Thoracic aorta (tissue), 2 donors: ENCODE measurements at regions not wholly inside any gene's neighbourhood (a gene's known extent, or its start where the extent isn't known, plus 50 kb on each side); places are given as distances from the start of the nearest gene placed in this dataset.
"Not testable (repeated sequence)": the region's sequence is repeated elsewhere in the genome, so short reads cannot be mapped to it uniquely, and the experiment has no call there.

Source experiments
- ATAC-seq: fragments of 150-250 bp; one replicate; pipeline ENCODE4 v1.8.0; 2017; ENCODE audit warnings: low read depth; ENCODE audit not compliant: insufficient number of reproducible peaks, low FRiP score
- DNase-seq: peaks from one replicate; pipeline ENCODE4 v3.0.0-alpha.2; 2020; ENCODE audit warnings: low spot score
- H3K27ac ChIP-seq, 2 donors: fragments of 200-600 bp; sonication (generic); 1 replicate in 1 of 2; 2 replicates in 1 of 2; pipeline ENCODE4 v1.5.1; 2016; ENCODE audit warnings: mild to moderate bottlenecking in 2 of 2, moderate library complexity in 2 of 2
- H3K27me3 ChIP-seq: fragments of 200-600 bp; sonication (generic); replicated peaks from 2 replicates; pipeline ENCODE4 v1.6.0; 2016; ENCODE audit warnings: mild to moderate bottlenecking; ENCODE audit not compliant: insufficient read depth
- H3K36me3 ChIP-seq: fragments of 200-600 bp; sonication (generic); one replicate; pipeline ENCODE4 v1.5.1; 2016
- H3K4me1 ChIP-seq, 2 donors: fragments of 200-600 bp; sonication (generic); 1 replicate in 1 of 2; 2 replicates in 1 of 2; pipeline versions ENCODE4 v1.5.1 to v1.6.0; 2016; ENCODE audit warnings: low read depth in 2 of 2, mild to moderate bottlenecking in 1 of 2; ENCODE audit not compliant: control insufficient read depth in 1 of 2
- H3K4me3 ChIP-seq: fragments of 200-600 bp; sonication (generic); 2 replicates; pipeline ENCODE4 v1.5.1; 2016; ENCODE audit warnings: mild to moderate bottlenecking
- H3K9me3 ChIP-seq: fragments of 200-600 bp; sonication (generic); 2 replicates; pipeline ENCODE4 v1.5.1; 2016
- TF ChIP-seq, protein P1 (sequence below): fragments of 200-600 bp; sonication (generic); IDR thresholded peaks from one replicate; pipeline ENCODE4 v1.5.1; 2019; ENCODE audit warnings: antibody characterized with exemption

DNA sequence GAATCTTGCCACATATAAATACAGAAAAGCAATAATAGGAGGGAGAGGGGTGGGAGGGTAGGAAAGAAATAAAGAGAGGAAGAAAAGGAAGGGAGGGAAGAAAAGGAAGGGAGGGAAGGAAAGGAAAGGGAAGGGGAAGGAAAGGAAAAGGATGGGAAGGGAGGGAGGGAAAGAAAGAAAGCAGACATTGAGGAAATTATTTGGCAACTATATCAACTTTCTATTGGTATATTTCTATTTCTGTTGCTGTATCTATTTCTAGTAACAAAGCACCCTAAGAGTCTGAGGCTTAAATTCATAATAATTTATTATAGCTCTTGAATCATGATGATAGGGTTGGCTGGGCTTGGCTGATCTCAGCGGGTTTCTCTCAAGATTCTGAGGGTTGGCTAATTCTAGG lies 648.0 kb downstream of the CCDC85A start:
- H3K27me3 ChIP-seq: no peaks in the 10 kb centered on the region
- TF ChIP-seq, protein P1, sequence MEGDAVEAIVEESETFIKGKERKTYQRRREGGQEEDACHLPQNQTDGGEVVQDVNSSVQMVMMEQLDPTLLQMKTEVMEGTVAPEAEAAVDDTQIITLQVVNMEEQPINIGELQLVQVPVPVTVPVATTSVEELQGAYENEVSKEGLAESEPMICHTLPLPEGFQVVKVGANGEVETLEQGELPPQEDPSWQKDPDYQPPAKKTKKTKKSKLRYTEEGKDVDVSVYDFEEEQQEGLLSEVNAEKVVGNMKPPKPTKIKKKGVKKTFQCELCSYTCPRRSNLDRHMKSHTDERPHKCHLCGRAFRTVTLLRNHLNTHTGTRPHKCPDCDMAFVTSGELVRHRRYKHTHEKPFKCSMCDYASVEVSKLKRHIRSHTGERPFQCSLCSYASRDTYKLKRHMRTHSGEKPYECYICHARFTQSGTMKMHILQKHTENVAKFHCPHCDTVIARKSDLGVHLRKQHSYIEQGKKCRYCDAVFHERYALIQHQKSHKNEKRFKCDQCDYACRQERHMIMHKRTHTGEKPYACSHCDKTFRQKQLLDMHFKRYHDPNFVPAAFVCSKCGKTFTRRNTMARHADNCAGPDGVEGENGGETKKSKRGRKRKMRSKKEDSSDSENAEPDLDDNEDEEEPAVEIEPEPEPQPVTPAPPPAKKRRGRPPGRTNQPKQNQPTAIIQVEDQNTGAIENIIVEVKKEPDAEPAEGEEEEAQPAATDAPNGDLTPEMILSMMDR: no peak
- no peak for DNase-seq
- H3K36me3 ChIP-seq: no peaks in the 10 kb centered on the region
- H3K27ac ChIP-seq: no peak overlapping the region
- ATAC-seq: no peak
- peaks cover 0 to 4% of the 10 kb centered on the region in 2 donors for H3K4me1 ChIP-seq
- H3K9me3 ChIP-seq: no peaks in the 10 kb centered on the region
- H3K4me3 ChIP-seq: no peak overlapping the region

DNA sequence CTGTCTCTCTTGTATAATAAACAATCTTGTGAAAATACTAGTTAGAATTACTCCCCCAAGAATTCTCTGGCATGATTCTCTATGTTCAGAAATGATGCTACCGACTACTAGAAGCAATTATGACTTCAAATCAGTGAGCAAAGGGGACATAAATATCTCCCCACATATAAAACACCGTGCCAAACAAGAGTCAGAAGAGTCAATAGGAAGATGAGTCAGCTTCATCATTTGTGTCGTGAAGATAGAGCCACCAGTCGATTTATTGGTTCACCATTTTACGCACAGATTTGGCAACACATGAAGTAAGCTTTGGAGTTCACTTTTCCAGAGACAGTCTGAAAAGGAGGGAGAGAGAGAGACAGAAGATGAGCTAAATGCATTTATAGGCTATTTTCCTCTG lies 650.9 kb downstream of the CCDC85A start:
- Histone ChIP-seq H3K27me3 (no peaks in the 10 kb centered on the region), H3K4me3 (no peak overlapping the region), H3K4me1 (peaks cover 0 to 4% of the 10 kb centered on the region in 2 donors), H3K27ac (no peak overlapping the region), H3K36me3 (no peaks in the 10 kb centered on the region), H3K9me3 (no peaks in the 10 kb centered on the region)
- DNase-seq: no peak
- ATAC-seq: no peak
- TF ChIP-seq, protein P1: no peak

DNA sequence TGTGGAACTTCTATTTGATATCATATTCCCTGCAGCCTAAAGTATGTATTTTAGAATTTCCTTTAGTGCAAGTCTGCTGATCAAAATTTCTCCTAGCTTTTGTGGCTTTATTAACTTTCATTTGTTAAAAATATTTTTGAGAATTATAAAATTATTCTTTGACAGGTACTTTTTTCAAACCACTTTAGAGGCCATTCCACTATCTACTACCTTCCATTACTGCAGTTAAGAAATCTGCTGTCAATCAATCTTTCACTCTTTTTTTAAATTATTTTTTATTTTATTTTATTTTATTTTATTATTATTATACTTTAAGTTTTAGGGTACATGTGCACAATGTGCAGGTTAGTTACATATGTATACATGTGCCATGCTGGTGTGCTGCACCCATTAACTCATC lies 656.2 kb downstream of the CCDC85A start:
- H3K27ac ChIP-seq, H3K36me3 ChIP-seq, H3K9me3 ChIP-seq, H3K4me1 ChIP-seq, ATAC-seq, H3K27me3 ChIP-seq, DNase-seq, H3K4me3 ChIP-seq: not testable (repeated sequence)

DNA sequence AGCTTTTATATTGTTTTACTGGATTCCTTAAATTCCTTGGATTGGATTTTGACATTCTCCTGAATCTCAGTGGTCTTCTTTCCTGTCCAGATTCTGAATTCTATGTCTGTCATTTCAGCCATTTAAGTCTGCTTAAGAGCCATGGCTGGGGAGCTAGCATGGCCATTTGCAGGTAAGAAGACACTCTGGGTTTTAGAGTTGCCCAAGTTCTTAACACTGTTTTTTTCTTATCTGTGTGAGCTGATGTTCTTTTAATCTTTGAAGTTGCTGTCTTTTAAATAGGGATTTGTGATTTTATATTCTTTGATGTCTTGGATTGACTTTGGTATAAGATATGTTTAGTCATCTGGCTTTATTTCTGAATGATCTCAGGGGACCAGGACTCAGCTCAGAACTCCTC lies 677.2 kb downstream of the CCDC85A start:
- Histone ChIP-seq H3K4me1 (no peaks in the 10 kb centered on the region), H3K36me3 (no peaks in the 10 kb centered on the region), H3K27ac (no peak overlapping the region), H3K9me3 (no peaks in the 10 kb centered on the region), H3K4me3 (no peak overlapping the region), H3K27me3 (no peaks in the 10 kb centered on the region)
- TF ChIP-seq, protein P1: no peak
- DNase-seq: no peak
- no peak for ATAC-seq

DNA sequence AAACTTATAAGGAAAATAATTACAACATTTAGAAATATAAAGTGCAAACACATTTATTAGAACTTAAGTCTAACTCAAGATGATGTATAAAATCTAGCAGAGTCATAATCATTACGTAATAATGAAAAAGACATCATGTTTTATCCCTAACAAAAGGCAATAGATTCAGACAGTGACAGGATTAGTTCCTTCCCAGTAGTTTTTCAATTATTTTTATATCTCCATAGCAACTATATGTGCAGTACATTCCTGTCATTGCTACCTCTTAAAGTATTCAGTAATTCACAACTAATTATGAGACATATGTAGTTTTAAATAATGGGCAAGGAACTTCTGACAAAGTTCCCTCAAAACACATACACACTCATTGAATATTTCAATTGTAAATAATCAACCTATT lies 687.9 kb downstream of the CCDC85A start:
- Histone ChIP-seq H3K27ac (no peak overlapping the region), H3K9me3 (no peaks in the 10 kb centered on the region), H3K27me3 (no peaks in the 10 kb centered on the region), H3K4me1 (no peaks in the 10 kb centered on the region), H3K36me3 (no peaks in the 10 kb centered on the region), H3K4me3 (no peak overlapping the region)
- TF ChIP-seq, protein P1: no peak
- ATAC-seq: no peak
- DNase-seq: no peak

DNA sequence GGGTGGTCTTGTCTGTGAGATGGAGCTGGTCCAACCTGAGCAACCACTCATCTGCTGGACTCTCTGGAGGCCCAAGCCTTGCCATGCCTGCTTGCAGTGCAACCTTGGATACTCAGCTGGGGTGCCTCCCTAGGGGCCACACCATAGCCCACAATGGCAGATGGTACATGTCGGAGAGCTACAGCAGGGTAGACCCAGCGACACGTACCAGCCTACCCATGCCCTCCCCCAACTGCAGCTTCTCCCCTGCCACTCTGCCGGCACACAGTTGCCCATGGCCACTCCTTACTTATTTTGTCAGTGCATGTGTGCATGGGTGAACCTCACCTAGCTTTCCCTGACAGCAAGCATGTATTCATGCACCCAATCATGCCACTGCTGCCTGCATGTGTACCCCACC lies 690.9 kb downstream of the CCDC85A start:
- DNase-seq (no peak), ATAC-seq (no peak)
- TF ChIP-seq, protein P1: no peak
- H3K4me3 ChIP-seq: no peak overlapping the region
- no peaks in the 10 kb centered on the region for H3K36me3 ChIP-seq
- no peaks in the 10 kb centered on the region for H3K4me1 ChIP-seq
- H3K9me3 ChIP-seq: no peaks in the 10 kb centered on the region
- no peak overlapping the region for H3K27ac ChIP-seq
- H3K27me3 ChIP-seq: no peaks in the 10 kb centered on the region
